Rectal smooth muscle tissue (tissue), 1 donor: ENCODE measurements at regions not wholly inside any gene's neighbourhood (a gene's known extent, or its start where the extent isn't known, plus 50 kb on each side); places are given as distances from the start of the nearest gene placed in this dataset.

ENCODE experiments used
- H3K27ac ChIP-seq: one replicate; pipeline ENCODE4 v1.7.0; 2013; ENCODE audit warnings: low read depth, low read length, inconsistent platforms
- H3K27me3 ChIP-seq: one replicate; pipeline ENCODE4 v1.7.0; 2013; ENCODE audit warnings: low read length; ENCODE audit not compliant: control insufficient read depth, insufficient read depth
- H3K36me3 ChIP-seq: one replicate; pipeline ENCODE4 v1.7.0; 2013; ENCODE audit warnings: low read length; ENCODE audit not compliant: control insufficient read depth, insufficient read depth
- H3K4me1 ChIP-seq: one replicate; pipeline ENCODE4 v1.7.0; 2013; ENCODE audit warnings: low read length; ENCODE audit not compliant: control insufficient read depth, insufficient read depth
- H3K4me3 ChIP-seq: one replicate; pipeline ENCODE4 v1.7.0; 2013; ENCODE audit warnings: low read length
- H3K9ac ChIP-seq: one replicate; pipeline ENCODE4 v1.7.0; 2013; ENCODE audit warnings: low read length

GRCh38 chr12:40632933-40633332 is 59.3 kb upstream of the CNTN1 start:
- Histone ChIP-seq H3K27me3 (no peaks in the 10 kb centered on the region), H3K4me1 (no peaks in the 10 kb centered on the region), H3K9ac (no peak overlapping the region), H3K36me3 (no peaks in the 10 kb centered on the region), H3K27ac (no peak overlapping the region), H3K4me3 (no peak overlapping the region)

- Histone ChIP-seq H3K36me3 (no peaks in the 10 kb centered on the region), H3K4me1 (no peaks in the 10 kb centered on the region), H3K27ac (no peak overlapping the region), H3K27me3 (no peaks in the 10 kb centered on the region), H3K4me3 (no peak overlapping the region), H3K9ac (no peak overlapping the region)
Observed at GRCh38 chr12:40634517-40635131, 57.6 kb upstream of the CNTN1 start.

GRCh38 chr12:40635141-40635731 is 57.0 kb upstream of the CNTN1 start:
- no peak overlapping the region for H3K27ac ChIP-seq
- H3K36me3 ChIP-seq: no peaks in the 10 kb centered on the region
- H3K9ac ChIP-seq: no peak overlapping the region
- H3K4me1 ChIP-seq: no peaks in the 10 kb centered on the region
- H3K27me3 ChIP-seq: no peaks in the 10 kb centered on the region
- H3K4me3 ChIP-seq: no peak overlapping the region
